Gastroesophageal sphincter (tissue), 3 donors: ENCODE measurements at regions not wholly inside any gene's neighbourhood (a gene's known extent, or its start where the extent isn't known, plus 50 kb on each side); places are given as distances from the start of the nearest gene placed in this dataset.

Source experiments
- EP300 ChIP-seq: sonication (generic); formaldehyde crosslinking; IDR thresholded peaks from one replicate; pipeline ENCODE4 v1.6.1; 2017; ENCODE audit warnings: antibody characterized with exemption, mild to moderate bottlenecking
- POLR2A ChIP-seq, 2 donors: fragments of 450-650 bp; IDR thresholded peaks; one replicate each; pipeline ENCODE4 v1.6.1; 2017; ENCODE audit warnings: antibody characterized with exemption in 2 of 2, mild to moderate bottlenecking in 2 of 2, moderate library complexity in 1 of 2
- POLR2AphosphoS5 ChIP-seq: sonication (generic); formaldehyde crosslinking; IDR thresholded peaks from one replicate; pipeline ENCODE4 v1.6.1; 2017; ENCODE audit warnings: antibody characterized with exemption
- TF ChIP-seq, protein P1 (sequence below), 4 experiments: fragments of 200-600 bp in 2 of 4; fragments of 450-650 bp in 2 of 4; sonication (generic) in 1 of 4; IDR thresholded peaks; one replicate each; pipeline ENCODE4 v1.5.1; 2017 to 2019; ENCODE audit warnings: antibody characterized with exemption in 4 of 4, mild to moderate bottlenecking in 2 of 4, moderate library complexity in 2 of 4

GRCh38 chr16:9351440-9351839, 260.0 kb downstream of the HAPSTR1 start:
- TF ChIP-seq POLR2AphosphoS5 (no peak), EP300 (no peak), POLR2A (IDR thresholded peaks at IDR 0.05) (no peak)
- TF ChIP-seq, protein P1, sequence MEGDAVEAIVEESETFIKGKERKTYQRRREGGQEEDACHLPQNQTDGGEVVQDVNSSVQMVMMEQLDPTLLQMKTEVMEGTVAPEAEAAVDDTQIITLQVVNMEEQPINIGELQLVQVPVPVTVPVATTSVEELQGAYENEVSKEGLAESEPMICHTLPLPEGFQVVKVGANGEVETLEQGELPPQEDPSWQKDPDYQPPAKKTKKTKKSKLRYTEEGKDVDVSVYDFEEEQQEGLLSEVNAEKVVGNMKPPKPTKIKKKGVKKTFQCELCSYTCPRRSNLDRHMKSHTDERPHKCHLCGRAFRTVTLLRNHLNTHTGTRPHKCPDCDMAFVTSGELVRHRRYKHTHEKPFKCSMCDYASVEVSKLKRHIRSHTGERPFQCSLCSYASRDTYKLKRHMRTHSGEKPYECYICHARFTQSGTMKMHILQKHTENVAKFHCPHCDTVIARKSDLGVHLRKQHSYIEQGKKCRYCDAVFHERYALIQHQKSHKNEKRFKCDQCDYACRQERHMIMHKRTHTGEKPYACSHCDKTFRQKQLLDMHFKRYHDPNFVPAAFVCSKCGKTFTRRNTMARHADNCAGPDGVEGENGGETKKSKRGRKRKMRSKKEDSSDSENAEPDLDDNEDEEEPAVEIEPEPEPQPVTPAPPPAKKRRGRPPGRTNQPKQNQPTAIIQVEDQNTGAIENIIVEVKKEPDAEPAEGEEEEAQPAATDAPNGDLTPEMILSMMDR (IDR thresholded peaks at IDR 0.05), result no peak
